ENCODE measurements at regions not wholly inside any gene's neighbourhood (a gene's known extent, or its start where the extent isn't known, plus 50 kb on each side); places are given as distances from the start of the nearest gene placed in this dataset.

DNA sequence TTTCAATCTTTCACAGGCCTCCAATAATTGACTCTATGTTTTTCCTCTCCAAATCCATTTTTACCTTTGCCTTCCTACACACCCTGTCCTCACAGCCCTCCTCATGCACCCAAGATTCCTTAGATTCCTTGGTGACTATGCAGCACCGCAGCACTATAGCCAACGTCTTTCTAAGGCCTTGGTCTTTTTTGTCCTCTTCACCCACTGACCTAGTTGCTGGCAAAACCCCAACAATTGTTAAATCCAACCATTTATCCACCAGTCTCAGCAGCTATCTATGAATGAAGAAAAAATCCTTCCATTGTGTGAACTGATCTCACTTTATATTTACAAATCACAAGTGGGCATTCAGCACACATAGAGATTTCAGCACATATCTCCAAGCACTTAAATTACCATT is 203.9 kb downstream of the VGLL3 start:
- Histone ChIP-seq H3K4me1 (ENCODE audit: control insufficient read depth, insufficient read depth, low read length) (peaks cover 4% of the 10 kb centered on the region), H3K14ac (replicated peaks; ENCODE audit: low read depth, low read length) (0 out of 2 replicates have a peak overlapping the region, but pooled peaks have one; percentile 2), H3K4me3 (ENCODE audit: insufficient read depth, low read depth, low read length) (no peak overlapping the region), H3K27ac (ENCODE audit: insufficient read depth, low read length) (peak overlapping the region; percentile 9), H3K9me3 (ENCODE audit: control insufficient read depth, insufficient read depth, low read length) (no peaks in the 10 kb centered on the region), H4K8ac (ENCODE audit: low read depth in 2 of 2, low read length in 2 of 2) (peak overlapping the region; percentile 13 to 54; a peak in 1 of 4 replicates), H3K23ac (ENCODE audit: low read depth, low read length) (no peak overlapping the region), H2BK15ac (ENCODE audit: low read depth, low read length) (peak overlapping the region; percentile 78; the same call in 2 of the 3 replicates), H3K4me2 (ENCODE audit: low read depth, low read length) (peak overlapping the region; percentile 79; the same call in 1 of the 2 replicates), H3K79me1 (ENCODE audit: low read depth in 1 of 2, low read length in 2 of 2) (no peaks in the 10 kb centered on the region), H4K20me1 (ENCODE audit: insufficient read depth, low read length) (no peaks in the 10 kb centered on the region), H4K91ac (ENCODE audit: insufficient read depth, low read depth, low read length) (no peak overlapping the region), H3K9me1 (ENCODE audit: insufficient read depth, low read length) (no peaks in the 10 kb centered on the region), H3K56ac (ENCODE audit: extremely low read depth, insufficient read depth, low read length) (no peak overlapping the region), H2BK5ac (ENCODE audit: low read depth, low read length, poor library complexity, severe bottlenecking) (peak overlapping the region; percentile 78), H4K5ac (ENCODE audit: low read depth, low read length) (peak overlapping the region; percentile 93), H2BK20ac (ENCODE audit: low read depth, low read length) (peak overlapping the region; percentile 67; the same call in 1 of the 2 replicates), H2BK120ac (ENCODE audit: low read depth, low read length) (peak overlapping the region; percentile 53), H3K4ac (ENCODE audit: low read depth, low read length) (peak overlapping the region; percentile 28; the same call in 1 of the 2 replicates), H2AFZ (replicated peaks; ENCODE audit: low read length, poor library complexity) (no peak overlapping the region), H3K36me3 (ENCODE audit: control insufficient read depth, insufficient read depth, low read length) (no peaks in the 10 kb centered on the region), H3K18ac (ENCODE audit: low read depth, low read length) (peak overlapping the region; percentile 98), H3K9ac (ENCODE audit: low read depth, low read length) (no peak overlapping the region), H2AK9ac (replicated peaks; ENCODE audit: low read depth, low read length, poor library complexity) (no peak overlapping the region), H3K27me3 (ENCODE audit: control insufficient read depth, insufficient read depth, low read length) (no peaks in the 10 kb centered on the region), H2AK5ac (ENCODE audit: low read depth, low read length) (peak overlapping the region; percentile 11; the same call in 1 of the 2 replicates)
- peak; percentile 35; the same call in 1 of the 2 replicates for ATAC-seq (ENCODE audit: low read depth)
- TF ChIP-seq RFX5 (IDR thresholded peaks at IDR 0.05; ENCODE audit: low read depth, low read length) = no peak
- TF ChIP-seq MAZ (IDR thresholded peaks at IDR 0.05; ENCODE audit: borderline replicate concordance, low read depth, low read length) = no peak
- no peak for TF ChIP-seq CHD1 (IDR thresholded peaks at IDR 0.05; ENCODE audit: low read depth, low read length)
- no peak for TF ChIP-seq MXI1 (IDR thresholded peaks at IDR 0.05; ENCODE audit: borderline replicate concordance, low read depth, low read length)
- TF ChIP-seq NFE2L2 (IDR thresholded peaks at IDR 0.05; ENCODE audit: low read depth, low read length) = no peak
- no peak for TF ChIP-seq RCOR1 (IDR thresholded peaks at IDR 0.05; ENCODE audit: insufficient replicate concordance, low read length)
- TF ChIP-seq, protein P1, sequence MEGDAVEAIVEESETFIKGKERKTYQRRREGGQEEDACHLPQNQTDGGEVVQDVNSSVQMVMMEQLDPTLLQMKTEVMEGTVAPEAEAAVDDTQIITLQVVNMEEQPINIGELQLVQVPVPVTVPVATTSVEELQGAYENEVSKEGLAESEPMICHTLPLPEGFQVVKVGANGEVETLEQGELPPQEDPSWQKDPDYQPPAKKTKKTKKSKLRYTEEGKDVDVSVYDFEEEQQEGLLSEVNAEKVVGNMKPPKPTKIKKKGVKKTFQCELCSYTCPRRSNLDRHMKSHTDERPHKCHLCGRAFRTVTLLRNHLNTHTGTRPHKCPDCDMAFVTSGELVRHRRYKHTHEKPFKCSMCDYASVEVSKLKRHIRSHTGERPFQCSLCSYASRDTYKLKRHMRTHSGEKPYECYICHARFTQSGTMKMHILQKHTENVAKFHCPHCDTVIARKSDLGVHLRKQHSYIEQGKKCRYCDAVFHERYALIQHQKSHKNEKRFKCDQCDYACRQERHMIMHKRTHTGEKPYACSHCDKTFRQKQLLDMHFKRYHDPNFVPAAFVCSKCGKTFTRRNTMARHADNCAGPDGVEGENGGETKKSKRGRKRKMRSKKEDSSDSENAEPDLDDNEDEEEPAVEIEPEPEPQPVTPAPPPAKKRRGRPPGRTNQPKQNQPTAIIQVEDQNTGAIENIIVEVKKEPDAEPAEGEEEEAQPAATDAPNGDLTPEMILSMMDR (conservative IDR thresholded peaks at IDR 0.05; ENCODE audit: low read depth, low read length) = no peak
- intact Hi-C loops (cut with micrococcal nuclease) = no loop called here
- CTCF ChIA-PET = no interaction called here
- WGBS, 2 experiments (ENCODE audit: extremely low coverage in 2 of 2, insufficient read length in 1 of 2) = 44% methylated on average over 2 of the region's 2 CpGs; no CpG with 5 or more reads in 1 of the 2 experiments
- in situ Hi-C loops (cut with MboI; ENCODE audit: low sequenced_read_pairs) = no loop called here
- BruUV-seq (replicated peaks) = no TSS peak
- dilution Hi-C loops (cut with HindIII; ENCODE audit: low sequenced_read_pairs, unreplicated experiment) = no loop called here
- POLR2A ChIA-PET (ENCODE audit: unreplicated experiment) = no interaction called here
- peak; percentile 22 for DNase-seq
